Naive thymus-derived CD4-positive, alpha-beta T cell (primary cell): ENCODE measurements at regions not wholly inside any gene's neighbourhood (a gene's known extent, or its start where the extent isn't known, plus 50 kb on each side); places are given as distances from the start of the nearest gene placed in this dataset.

Source experiments
- ATAC-seq: fragments of 150-1000 bp; cut with Tn5 transposase; 2 replicates; pipeline ENCODE4 v1.10.0; 2021; ENCODE audit warnings: mild to moderate bottlenecking, moderate library complexity
- CTCF ChIA-PET: fragments of 350-600 bp; sonication (Branson Sonifier 250); formaldehyde crosslinking; loops from one replicate; lab custom pipeline; 2021; ENCODE audit warnings: antibody characterized with exemption; lab: Charles Lee
- POLR2A ChIA-PET: fragments of 350-600 bp; sonication (Branson Sonifier 250); formaldehyde crosslinking; loops from one replicate; lab custom pipeline; 2021; ENCODE audit warnings: antibody characterized with exemption, inconsistent platforms; lab: Charles Lee
- DNase-seq, 9 donors: peaks; one replicate each; pipeline versions ENCODE4 v3.0.0 to v3.0.0-alpha.2; 2020 to 2022; ENCODE audit warnings: mixed read lengths in 1 of 9
- H3K27ac ChIP-seq: one replicate; pipeline ENCODE4 v1.7.0; 2013; ENCODE audit warnings: mild to moderate bottlenecking, low read depth, low read length, moderate library complexity
- H3K27me3 ChIP-seq, 2 donors: one replicate each; pipeline ENCODE4 v1.7.0; 2013; ENCODE audit warnings: low read length in 2 of 2, mild to moderate bottlenecking in 2 of 2, moderate library complexity in 2 of 2; ENCODE audit not compliant: control insufficient read depth in 2 of 2, insufficient read depth in 2 of 2
- H3K36me3 ChIP-seq, 3 experiments: 1 replicate in 2 of 3; 2 replicates in 1 of 3; pipeline ENCODE4 v1.7.0; 2013; ENCODE audit warnings: low read length in 3 of 3, mild to moderate bottlenecking in 3 of 3, moderate library complexity in 1 of 3; ENCODE audit not compliant: insufficient read depth in 3 of 3, control insufficient read depth in 2 of 3
- H3K4me1 ChIP-seq, 2 donors: one replicate each; pipeline ENCODE4 v1.7.0; 2013; ENCODE audit warnings: low read length in 2 of 2, mild to moderate bottlenecking in 2 of 2, moderate library complexity in 1 of 2; ENCODE audit not compliant: control insufficient read depth in 2 of 2, insufficient read depth in 2 of 2
- H3K4me3 ChIP-seq: 2 replicates; pipeline ENCODE4 v1.7.0; 2013; ENCODE audit warnings: mild to moderate bottlenecking, low read length
- H3K9me3 ChIP-seq, 3 experiments: 1 replicate in 2 of 3; 2 replicates in 1 of 3; pipeline ENCODE4 v1.7.0; 2013; ENCODE audit warnings: low read length in 3 of 3; ENCODE audit not compliant: control insufficient read depth in 2 of 3
- H3K27ac Mint-ChIP-seq, 9 donors: one replicate each; pipeline ENCODE4 v1.8.0; 2020 to 2022; ENCODE audit warnings: mixed read lengths in 9 of 9, mild to moderate bottlenecking in 8 of 9, moderate library complexity in 5 of 9, inconsistent platforms in 2 of 9
- H3K27me3 Mint-ChIP-seq, 5 donors: one replicate each; pipeline ENCODE4 v1.8.0; 2021 to 2022; ENCODE audit warnings: mixed read lengths in 5 of 5, mild to moderate bottlenecking in 1 of 5
- H3K36me3 Mint-ChIP-seq, 5 donors: one replicate each; pipeline ENCODE4 v1.8.0; 2020 to 2022; ENCODE audit warnings: mixed read lengths in 5 of 5, mild to moderate bottlenecking in 3 of 5, inconsistent platforms in 1 of 5
- H3K4me1 Mint-ChIP-seq, 7 donors: one replicate each; pipeline ENCODE4 v1.8.0; 2020 to 2022; ENCODE audit warnings: mixed read lengths in 7 of 7, mild to moderate bottlenecking in 3 of 7, inconsistent platforms in 1 of 7
- H3K4me3 Mint-ChIP-seq, 10 donors: one replicate each; pipeline ENCODE4 v1.8.0; 2020 to 2022; ENCODE audit warnings: mild to moderate bottlenecking in 10 of 10, mixed read lengths in 10 of 10, moderate library complexity in 6 of 10, inconsistent platforms in 2 of 10
- H3K9me3 Mint-ChIP-seq, 11 donors: one replicate each; pipeline ENCODE4 v1.8.0; 2020 to 2022; ENCODE audit warnings: mixed read lengths in 11 of 11, mild to moderate bottlenecking in 4 of 11, inconsistent platforms in 1 of 11, moderate library complexity in 1 of 11
- intact Hi-C, 2 donors: fragments of 100-400 bp; cut with micrococcal nuclease; formaldehyde crosslinking; loops; one replicate each; pipeline ENCODE4 v1.15.1; 2023

- POLR2A ChIA-PET: no interaction called here
- peaks cover 0 to 3% (median 0%) of the 10 kb centered on the region in 5 donors for H3K36me3 Mint-ChIP-seq
These were observed 671.3 kb downstream of the PTPRU start for GRCh38 chr1:29907596-29907995.

GRCh38 chr1:29906927-29907326, 670.6 kb downstream of the PTPRU start:
- no peaks in the 10 kb centered on the region for H3K36me3 ChIP-seq
- no peaks in the 10 kb centered on the region for H3K9me3 ChIP-seq
- no peak overlapping the region for H3K27ac ChIP-seq
- Mint-ChIP-seq H3K36me3 (no peaks in the 10 kb centered on the region), H3K9me3 (peaks cover 0 to 3% (median 0%) of the 10 kb centered on the region in 11 donors), H3K27me3 (peaks cover 3 to 61% (median 32%) of the 10 kb centered on the region in 5 donors), H3K4me3 (no peak overlapping the region), H3K27ac (no peak overlapping the region), H3K4me1 (peaks cover 0 to 2% (median 0%) of the 10 kb centered on the region in 7 donors)
- no peaks in the 10 kb centered on the region for H3K4me1 ChIP-seq
- ATAC-seq: no peak
- ChIA-PET POLR2A (no interaction called here), CTCF (no interaction called here)
- no peak overlapping the region for H3K4me3 ChIP-seq
- H3K27me3 ChIP-seq: no peaks in the 10 kb centered on the region
- no peak for DNase-seq
- intact Hi-C loops: no loop called here

More at GRCh38 chr1:29907596-29907995, 671.3 kb downstream of the PTPRU start:
- Histone ChIP-seq H3K27me3 (no peaks in the 10 kb centered on the region), H3K4me1 (no peaks in the 10 kb centered on the region), H3K36me3 (no peaks in the 10 kb centered on the region), H3K9me3 (no peaks in the 10 kb centered on the region), H3K4me3 (no peak overlapping the region), H3K27ac (no peak overlapping the region)
- Mint-ChIP-seq H3K4me3 (no peak overlapping the region), H3K4me1 (peaks cover 0 to 2% (median 0%) of the 10 kb centered on the region in 7 donors), H3K27ac (no peak overlapping the region), H3K9me3 (peaks cover 0 to 5% (median 0%) of the 10 kb centered on the region in 11 donors), H3K27me3 (peaks cover 4 to 63% (median 30%) of the 10 kb centered on the region in 5 donors)
- intact Hi-C loops: no loop called here
- CTCF ChIA-PET: no interaction called here
- DNase-seq (no peak), ATAC-seq (no peak)

- Histone ChIP-seq H3K4me3 (no peak overlapping the region), H3K27ac (no peak overlapping the region), H3K9me3 (no peaks in the 10 kb centered on the region), H3K4me1 (no peaks in the 10 kb centered on the region), H3K27me3 (no peaks in the 10 kb centered on the region), H3K36me3 (no peaks in the 10 kb centered on the region)
- H3K27me3 Mint-ChIP-seq: peaks cover 5 to 56% (median 34%) of the 10 kb centered on the region in 5 donors
- ChIA-PET POLR2A (no interaction called here), CTCF (no interaction called here)
- peaks cover 0 to 4% (median 0%) of the 10 kb centered on the region in 7 donors for H3K4me1 Mint-ChIP-seq
- intact Hi-C loops: no loop called here
- no peak overlapping the region for H3K27ac Mint-ChIP-seq
- peaks cover 0 to 4% (median 0%) of the 10 kb centered on the region in 11 donors for H3K9me3 Mint-ChIP-seq
- H3K4me3 Mint-ChIP-seq: no peak overlapping the region
- ATAC-seq (no peak), DNase-seq (no peak)
- no peaks in the 10 kb centered on the region for H3K36me3 Mint-ChIP-seq
These were observed 667.3 kb downstream of the PTPRU start for GRCh38 chr1:29903548-29904166.

GRCh38 chr1:29901624-29902325, 665.5 kb downstream of the PTPRU start:
- DNase-seq (no peak), ATAC-seq (no peak)
- H3K9me3 ChIP-seq: no peaks in the 10 kb centered on the region
- H3K4me1 ChIP-seq: no peaks in the 10 kb centered on the region
- peaks cover 0 to 2% (median 0%) of the 10 kb centered on the region in 7 donors for H3K4me1 Mint-ChIP-seq
- no peak overlapping the region for H3K4me3 Mint-ChIP-seq
- H3K4me3 ChIP-seq: no peak overlapping the region
- POLR2A ChIA-PET: interaction anchor here (0.7 kb wide), 1 partner anchor 632 kb away, joined by 3 read pairs; no protein-coding TSS in a partner anchor
- CTCF ChIA-PET: no interaction called here
- intact Hi-C loops: no loop called here
- H3K27ac Mint-ChIP-seq: no peak overlapping the region
- no peaks in the 10 kb centered on the region for H3K36me3 Mint-ChIP-seq
- no peak overlapping the region for H3K27ac ChIP-seq
- no peaks in the 10 kb centered on the region for H3K36me3 ChIP-seq
- H3K27me3 Mint-ChIP-seq: peaks cover 11 to 56% (median 31%) of the 10 kb centered on the region in 5 donors
- H3K27me3 ChIP-seq: no peaks in the 10 kb centered on the region
- H3K9me3 Mint-ChIP-seq: peaks cover 0 to 4% (median 0%) of the 10 kb centered on the region in 11 donors

- H3K9me3 Mint-ChIP-seq: peaks cover 0 to 4% (median 0%) of the 10 kb centered on the region in 11 donors
- CTCF ChIA-PET: no interaction called here
- no peaks in the 10 kb centered on the region for H3K4me1 ChIP-seq
These were observed 664.4 kb downstream of the PTPRU start for GRCh38 chr1:29900712-29901111.

GRCh38 chr1:29900104-29900679, 663.9 kb downstream of the PTPRU start:
- intact Hi-C loops: no loop called here
- no peaks in the 10 kb centered on the region for H3K4me1 ChIP-seq
- Mint-ChIP-seq H3K27ac (no peak overlapping the region), H3K4me3 (no peak overlapping the region), H3K9me3 (peaks cover 0 to 1% (median 0%) of the 10 kb centered on the region in 11 donors), H3K4me1 (peaks cover 0 to 2% (median 0%) of the 10 kb centered on the region in 7 donors), H3K27me3 (peaks cover 11 to 61% (median 39%) of the 10 kb centered on the region in 5 donors), H3K36me3 (no peaks in the 10 kb centered on the region)
- DNase-seq (no peak), ATAC-seq (no peak)
- no peaks in the 10 kb centered on the region for H3K9me3 ChIP-seq
- H3K27me3 ChIP-seq: no peaks in the 10 kb centered on the region
- ChIA-PET CTCF (no interaction called here), POLR2A (no interaction called here)
- H3K36me3 ChIP-seq: no peaks in the 10 kb centered on the region
- H3K27ac ChIP-seq: no peak overlapping the region
- H3K4me3 ChIP-seq: no peak overlapping the region

More at GRCh38 chr1:29900712-29901111, 664.4 kb downstream of the PTPRU start:
- H3K27me3 Mint-ChIP-seq: peaks cover 11 to 61% (median 34%) of the 10 kb centered on the region in 5 donors
- Histone ChIP-seq H3K4me3 (no peak overlapping the region), H3K9me3 (no peaks in the 10 kb centered on the region), H3K36me3 (no peaks in the 10 kb centered on the region), H3K27ac (no peak overlapping the region), H3K27me3 (no peaks in the 10 kb centered on the region)
- DNase-seq (no peak), ATAC-seq (no peak)
- no peak overlapping the region for H3K4me3 Mint-ChIP-seq
- peaks cover 0 to 2% (median 0%) of the 10 kb centered on the region in 7 donors for H3K4me1 Mint-ChIP-seq
- H3K27ac Mint-ChIP-seq: no peak overlapping the region
- POLR2A ChIA-PET: no interaction called here
- H3K36me3 Mint-ChIP-seq: no peaks in the 10 kb centered on the region
- intact Hi-C loops: no loop called here
